HG02973 (cell line): ENCODE measurements at regions not wholly inside any gene's neighbourhood (a gene's known extent, or its start where the extent isn't known, plus 50 kb on each side); places are given as distances from the start of the nearest gene placed in this dataset.

Experiments used
- ATAC-seq: cut with Tn5 transposase; IDR thresholded peaks from one replicate; pipeline ENCODE4 v1.9.1; 2021; ENCODE audit warnings: moderate library complexity; ENCODE audit not compliant: unreplicated experiment

DNA sequence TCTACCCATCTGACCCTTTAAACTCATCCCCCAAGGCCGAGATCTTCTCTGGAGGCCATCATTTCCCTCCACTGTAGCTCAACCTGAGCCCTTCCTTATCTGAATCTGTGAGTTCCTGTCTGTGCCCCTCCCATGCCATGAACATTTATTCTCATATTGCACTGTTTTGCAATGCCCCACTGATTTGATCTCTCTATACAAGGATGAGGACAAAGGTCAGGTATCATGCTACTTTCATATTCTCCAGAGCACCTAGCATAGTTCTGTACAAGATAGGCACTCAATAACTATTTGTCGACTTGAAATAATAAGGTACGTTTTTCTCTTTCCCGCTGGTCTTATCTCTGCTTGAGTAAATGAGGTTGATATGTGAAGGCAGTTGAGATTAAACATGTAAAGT lies 135.5 kb downstream of the KLF5 start:
- no peak for ATAC-seq

DNA sequence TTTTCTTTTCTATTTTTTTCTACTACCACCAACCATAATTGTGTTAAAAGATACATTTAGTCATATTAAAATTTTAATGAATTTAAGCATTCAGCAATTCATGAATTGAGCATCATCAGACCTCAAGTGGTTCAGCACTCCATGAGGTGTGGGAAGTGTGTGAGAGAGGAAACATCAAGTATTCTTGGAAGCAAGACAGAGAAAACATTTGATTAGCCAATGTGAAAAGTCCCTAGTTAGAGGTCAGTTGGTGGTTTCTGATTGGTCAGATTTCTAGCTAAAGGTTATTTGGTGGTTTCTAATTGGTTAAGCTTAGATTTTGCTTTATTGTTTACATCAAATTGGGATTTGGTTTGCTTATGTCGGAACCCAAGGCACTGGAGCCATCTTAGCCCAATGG lies 134.7 kb downstream of the KLF5 start:
- no peak for ATAC-seq

DNA sequence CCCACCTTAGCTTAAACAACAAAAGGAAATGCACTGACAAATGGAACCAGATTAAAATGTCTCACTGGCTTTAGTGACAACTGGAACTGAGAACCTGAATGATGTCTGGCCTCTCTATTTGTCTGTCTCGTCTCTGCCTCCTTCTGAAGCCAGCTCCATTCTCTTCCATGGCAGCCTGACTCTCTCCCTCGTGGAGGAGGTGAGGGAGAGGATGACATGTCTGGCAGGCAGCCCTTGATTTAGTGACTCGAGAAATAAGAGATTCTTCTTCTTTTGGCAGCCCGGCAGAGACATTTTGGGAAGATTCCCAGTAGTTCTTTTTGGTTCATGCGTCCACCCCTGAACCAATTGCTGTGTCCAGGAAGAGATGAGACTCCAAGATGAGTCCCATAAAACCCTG lies 131.7 kb downstream of the KLF5 start:
- ATAC-seq: no peak

DNA sequence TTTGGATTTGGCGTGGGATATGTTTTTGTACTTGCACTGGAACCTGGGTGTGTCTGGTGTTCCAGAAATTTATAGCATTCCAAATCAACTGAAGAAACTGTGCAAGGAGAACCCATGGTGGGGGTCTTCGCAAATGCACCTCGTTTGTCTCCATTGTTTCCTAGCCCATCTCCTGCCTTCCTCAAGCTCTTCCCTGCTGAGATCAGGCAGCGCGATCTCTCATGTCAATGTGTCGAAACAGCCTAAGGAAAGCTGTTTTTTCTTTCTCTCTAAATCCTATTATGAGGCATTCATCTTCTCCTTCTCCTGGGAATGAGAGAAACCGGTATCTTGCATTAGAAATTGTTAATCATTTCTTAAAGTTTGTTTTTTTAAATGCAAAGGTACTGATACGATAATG lies 131.0 kb downstream of the KLF5 start:
- ATAC-seq: no peak

DNA sequence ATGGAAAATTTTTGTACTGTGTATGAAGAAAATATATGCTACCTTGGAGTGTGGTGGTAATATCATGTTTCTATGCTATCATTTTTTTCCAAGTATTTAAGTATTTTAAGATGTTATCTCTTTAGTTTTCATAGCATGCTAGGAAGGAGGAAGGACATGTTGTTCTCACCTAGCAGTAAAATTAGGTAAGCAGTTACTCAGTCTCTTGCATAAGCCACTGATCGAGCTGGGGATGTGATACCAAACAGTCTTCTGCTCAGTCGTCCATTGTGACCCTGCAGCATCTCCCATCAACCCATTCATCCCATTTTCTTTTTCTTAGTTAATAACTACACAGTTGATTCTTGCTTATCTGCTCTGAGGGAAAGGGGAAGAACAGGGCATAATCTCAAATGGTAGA lies 130.6 kb downstream of the KLF5 start:
- no peak for ATAC-seq

DNA sequence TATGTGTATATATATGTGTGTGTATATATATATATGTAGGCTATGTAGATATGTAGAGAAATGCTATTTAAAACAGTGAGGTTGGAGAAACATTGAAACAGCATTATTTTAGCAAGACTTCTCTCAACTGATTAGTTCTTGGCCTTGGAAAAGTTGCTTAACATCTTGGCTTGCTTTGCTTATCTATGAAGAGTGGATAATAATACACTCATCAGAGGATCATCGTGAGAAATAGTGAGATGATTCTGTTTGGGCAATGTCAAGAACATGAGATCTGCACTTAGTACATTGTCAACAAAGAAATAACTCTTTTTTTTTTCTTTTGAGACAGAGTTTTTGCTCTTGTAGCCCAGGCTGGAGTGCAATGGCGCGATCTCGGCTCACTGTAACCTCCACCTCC lies 128.3 kb downstream of the KLF5 start:
- ATAC-seq: no peak

DNA sequence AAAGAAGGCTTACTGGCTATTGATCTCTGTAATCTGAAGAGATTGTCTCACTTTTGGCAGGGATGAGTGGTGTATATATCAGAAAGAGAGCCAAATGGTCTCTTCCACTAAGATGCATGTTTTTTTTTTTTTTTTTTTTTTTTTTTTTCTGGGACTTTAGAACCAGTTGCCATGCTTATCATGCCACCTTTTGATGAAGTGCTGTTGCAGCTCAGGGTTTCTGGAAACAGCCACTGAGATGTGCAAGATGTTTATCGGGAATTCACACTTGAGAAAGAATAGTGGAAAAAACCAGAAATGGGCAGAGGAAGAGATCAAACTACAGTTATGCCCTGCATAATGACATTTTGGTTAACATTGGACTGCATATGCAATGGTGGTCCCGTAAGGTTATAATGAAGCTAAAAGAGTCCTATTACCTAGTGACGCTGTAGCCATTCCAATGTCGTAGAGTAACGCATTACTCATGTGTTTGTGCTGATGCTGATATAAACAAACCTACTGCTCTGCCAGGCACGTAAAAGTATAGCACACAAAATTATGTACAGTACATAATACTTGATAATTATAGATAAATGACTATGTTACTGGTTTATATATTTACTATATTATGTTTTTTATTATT lies 121.0 kb downstream of the KLF5 start:
- no peak for ATAC-seq

DNA sequence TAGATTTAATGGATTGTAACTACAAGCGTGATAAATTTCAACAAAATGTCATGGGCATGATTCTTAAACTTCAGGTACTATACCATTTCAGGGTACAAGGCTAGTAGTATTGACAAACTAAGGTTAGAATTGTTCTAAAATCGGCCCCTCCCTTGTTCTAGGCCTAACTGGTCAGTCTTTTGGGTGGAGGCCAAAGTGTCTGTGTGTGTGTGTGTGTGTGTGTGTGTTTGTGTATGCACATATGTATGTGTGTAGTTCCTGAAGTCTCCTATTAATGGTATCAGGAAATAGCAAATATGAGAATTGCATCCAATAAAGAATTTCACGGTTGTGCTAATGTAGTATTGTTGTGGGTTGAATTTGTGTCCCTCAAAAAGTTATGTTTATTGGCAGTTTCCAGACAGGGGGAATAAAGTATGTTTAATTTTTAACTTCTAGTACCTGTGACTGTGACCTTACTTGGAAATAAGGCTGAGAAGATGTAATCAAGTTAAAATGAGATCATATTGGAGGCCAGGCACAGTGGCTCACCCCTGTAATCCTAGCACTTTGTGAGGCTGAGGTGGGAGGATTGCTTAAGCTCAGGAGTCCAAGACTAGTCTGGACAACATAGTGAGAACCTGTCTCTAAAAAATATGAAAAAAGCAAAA lies 119.2 kb downstream of the KLF5 start:
- ATAC-seq: no peak

DNA sequence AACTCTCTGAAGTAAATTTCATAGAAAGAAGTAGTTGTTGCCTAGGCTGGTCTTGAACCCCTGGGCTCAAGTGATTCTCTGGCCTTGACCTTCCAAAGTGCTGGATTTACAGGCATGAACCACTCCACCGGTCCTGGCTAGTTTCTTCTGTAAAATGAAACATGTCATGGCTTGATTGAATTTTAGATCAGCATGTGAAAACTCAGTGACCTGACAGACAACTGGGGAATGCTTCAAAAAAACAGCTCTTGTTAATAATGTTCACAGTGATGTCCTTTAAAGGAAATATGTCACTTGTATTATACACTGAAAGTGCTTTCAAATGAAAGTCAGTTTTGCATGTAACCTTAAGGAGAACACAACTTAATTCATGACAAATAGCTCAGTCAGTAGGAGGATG lies 118.2 kb downstream of the KLF5 start:
- no peak for ATAC-seq

DNA sequence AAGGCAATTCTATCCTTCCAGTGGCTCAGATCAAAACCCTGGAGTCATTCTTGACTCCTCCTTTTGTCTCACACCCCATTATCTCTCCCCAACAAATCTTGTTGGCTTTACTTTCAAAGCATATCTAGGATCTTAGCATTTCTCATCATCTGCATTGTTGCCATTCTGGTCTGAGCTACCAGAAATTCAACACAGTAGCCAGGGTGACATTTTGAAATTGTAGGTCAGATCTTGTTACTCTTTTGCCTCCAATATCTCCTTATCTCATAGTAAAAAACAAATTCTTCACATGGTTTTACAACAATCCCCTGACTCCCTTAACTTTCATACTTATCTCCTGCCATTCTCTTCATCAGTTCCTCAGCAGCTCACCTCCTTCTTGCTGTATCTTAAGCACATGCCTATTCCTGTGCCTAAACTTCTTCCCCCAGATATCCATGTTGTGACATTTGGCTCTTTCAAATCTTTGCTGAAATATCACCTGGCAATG lies 115.8 kb downstream of the KLF5 start:
- ATAC-seq: no peak

DNA sequence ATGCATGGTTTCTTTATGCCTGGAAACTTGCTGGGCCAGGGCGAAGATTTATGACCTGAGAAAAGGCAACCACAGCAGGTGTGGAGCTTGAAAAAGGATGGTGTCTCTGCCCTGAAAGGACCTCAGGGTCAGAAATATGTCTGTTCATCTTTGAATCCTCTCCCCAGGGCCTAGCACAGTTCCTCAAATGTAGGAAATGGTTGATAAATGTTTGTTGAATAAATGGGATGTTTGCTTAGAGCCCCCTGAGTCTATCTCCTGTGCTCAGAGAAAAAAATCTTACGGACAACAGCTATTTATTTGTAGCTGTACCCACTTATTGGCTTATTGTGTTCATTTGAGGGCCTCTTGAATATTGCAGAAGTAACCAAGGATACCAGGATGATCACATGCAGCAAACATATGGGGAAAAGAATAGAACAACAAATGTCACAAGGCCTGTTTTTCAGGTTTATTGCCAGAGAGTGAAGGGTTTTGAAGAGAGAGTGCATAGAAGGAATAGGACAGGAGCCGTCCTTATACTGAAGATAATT lies 114.5 kb downstream of the KLF5 start:
- no peak for ATAC-seq

DNA sequence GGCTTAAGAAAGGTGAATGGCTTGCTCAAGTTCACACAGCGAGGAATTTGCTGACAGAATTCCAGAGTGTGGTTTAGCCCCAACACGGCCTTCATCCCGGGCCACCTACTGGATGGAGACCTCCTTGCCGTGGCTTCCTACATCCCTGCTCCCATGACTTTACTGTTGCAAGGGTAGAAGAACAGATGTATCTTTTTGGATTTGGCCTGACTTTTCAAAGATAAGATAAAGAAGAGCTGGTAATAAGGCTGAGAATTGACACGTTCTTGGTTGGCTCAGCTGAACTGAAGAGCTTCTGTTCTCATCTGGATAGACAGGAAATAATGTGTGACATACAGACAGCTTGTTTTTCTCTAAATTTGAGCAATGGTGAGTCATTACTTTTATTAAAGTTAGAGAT lies 113.1 kb downstream of the KLF5 start:
- ATAC-seq: no peak

DNA sequence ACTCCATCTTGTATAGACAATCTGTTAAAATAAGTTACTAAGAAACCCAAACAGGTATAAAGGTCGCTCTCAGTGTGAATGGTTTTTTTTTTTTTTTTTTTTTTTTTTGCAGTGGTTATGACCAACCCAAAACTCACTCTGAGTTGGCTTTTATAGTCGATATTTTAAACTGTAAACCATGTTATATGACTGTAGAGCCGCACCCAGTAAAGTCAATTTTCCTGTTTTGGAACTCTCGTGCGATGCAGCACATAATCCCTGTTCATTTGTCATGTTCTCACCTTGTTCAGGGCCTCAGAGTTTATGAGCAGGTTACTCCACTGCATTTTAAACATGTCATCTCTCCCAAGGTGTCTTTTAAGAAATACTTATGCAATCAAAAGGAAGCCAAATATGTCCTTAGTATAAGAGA lies 112.5 kb downstream of the KLF5 start:
- ATAC-seq: no peak

DNA sequence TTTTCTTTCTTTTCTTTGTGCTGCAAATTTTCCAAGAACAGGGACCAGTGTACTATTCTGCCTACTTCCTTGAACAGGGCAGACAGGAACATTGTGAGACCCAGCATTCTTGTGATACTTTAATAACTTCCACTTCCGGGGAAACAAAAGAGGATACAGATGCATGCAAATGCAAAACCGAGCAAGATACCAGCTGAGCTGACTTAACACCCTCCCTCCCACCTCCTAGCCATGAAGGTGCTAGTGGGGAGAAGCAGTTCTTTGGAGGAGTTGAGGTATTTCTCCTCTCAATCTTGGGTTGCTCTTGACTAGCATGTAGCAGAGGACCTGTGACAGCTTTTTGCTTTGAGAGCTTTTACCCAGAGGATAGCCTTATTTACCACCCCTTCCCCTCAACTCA lies 111.2 kb downstream of the KLF5 start:
- no peak for ATAC-seq

DNA sequence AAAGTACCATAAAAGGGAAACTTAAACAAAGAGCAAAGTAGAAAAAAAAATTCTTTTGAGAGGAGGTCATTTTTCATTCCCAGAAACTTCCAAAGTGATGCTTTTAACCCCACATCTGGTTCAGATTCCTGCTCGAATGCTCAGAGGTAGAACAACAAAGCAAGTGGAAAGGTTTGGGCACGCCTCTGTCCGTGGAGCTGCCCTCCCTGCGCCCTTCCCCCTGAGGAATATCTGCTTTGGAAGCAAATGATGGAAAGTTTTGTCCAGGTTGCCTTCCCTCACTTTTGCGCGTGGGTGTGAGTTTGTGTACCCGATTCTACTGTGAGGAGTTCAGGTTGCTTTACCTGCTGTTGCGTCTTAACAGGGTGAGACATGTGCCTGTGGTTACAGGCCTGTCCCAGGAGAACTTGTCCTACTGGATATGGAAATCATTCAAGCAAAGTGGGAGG lies 110.2 kb downstream of the KLF5 start:
- no peak for ATAC-seq

DNA sequence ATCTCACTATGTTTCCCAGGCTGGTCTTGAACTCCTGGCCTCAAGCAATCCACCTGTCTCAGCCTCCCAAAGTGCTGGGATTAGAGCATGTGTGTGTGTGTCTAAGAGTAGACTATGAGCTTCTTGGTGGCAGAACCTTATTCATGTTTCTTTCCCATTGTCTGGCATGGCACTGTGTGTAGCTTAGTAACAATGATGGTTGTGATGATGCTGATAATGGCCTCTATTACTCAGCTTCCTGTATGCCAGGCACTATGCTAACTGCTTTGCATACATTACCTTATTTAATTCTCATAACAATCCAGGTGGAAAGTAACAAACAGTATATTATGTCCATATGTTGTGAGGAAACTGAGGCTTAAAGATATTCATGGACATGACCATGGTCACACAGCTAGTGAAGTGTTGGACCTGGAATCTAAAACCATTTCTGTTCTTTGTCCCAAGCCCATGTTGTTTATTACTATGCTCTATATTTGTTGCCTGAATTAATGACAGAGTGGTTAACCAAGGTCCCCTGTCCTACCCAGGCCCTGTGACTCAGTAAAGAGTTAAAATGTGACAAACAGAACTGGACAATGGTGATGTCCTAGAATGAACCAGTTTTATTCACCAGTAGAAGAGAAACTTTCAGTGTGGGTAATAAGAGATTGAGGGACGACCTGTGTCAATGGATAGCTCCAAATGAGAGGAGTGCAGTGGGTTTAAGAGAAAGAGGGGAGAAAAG lies 109.6 kb downstream of the KLF5 start:
- ATAC-seq: peak; percentile 45

DNA sequence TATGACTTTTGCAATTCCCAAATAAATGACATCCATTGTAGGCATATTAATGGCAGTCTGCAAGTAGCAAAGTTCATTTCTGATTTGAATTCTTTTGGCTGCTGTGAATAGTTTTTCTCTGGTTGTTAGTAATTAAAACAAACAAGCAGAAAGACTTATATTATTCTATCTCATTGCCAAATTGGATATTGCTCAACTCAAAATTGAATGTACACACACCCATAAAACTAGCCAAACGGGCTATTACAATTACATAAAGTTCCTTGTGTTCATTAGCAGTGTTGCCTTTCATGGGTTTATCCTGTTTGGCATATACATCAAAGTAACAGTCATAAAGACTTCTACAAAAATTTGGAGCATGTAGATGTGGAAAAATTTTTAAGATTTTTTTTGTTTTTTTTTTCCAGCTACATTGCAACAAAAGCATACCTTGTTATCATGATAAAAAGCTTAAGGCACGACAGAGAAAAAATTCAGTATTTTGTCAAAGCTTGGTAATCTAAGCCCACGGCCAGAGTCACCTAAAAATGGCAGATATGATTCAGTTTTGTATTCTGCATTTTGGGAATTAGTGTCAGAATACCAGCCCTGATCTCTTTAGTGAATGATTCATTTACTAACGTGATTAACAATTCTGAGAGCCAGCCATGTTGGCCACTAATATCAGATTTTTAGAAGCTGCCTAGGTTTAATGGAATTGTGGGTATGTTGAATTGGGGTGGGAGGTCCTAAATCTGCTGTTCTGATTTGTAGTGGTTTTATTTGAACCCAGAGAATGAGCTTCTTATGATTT lies 108.4 kb downstream of the KLF5 start:
- no peak for ATAC-seq

DNA sequence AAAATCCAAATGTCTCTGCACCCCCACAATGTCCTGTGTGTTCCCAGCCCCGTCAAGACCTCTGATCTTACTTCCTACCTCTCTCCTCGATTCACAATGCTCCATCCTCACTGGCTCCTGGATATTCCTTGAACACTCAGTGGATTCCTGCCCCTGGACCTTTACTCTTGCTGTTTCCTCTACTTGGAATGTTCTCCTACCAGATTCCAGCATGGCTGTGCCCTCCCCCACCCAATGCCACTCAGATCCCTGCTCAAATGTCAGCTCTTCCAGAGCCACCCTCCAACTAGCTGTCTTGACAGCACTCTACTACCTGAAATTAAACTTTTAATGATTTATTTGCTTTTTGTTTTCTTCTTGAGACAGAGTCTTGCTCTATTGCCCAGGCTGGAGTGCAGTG lies 107.4 kb downstream of the KLF5 start:
- ATAC-seq: no peak

DNA sequence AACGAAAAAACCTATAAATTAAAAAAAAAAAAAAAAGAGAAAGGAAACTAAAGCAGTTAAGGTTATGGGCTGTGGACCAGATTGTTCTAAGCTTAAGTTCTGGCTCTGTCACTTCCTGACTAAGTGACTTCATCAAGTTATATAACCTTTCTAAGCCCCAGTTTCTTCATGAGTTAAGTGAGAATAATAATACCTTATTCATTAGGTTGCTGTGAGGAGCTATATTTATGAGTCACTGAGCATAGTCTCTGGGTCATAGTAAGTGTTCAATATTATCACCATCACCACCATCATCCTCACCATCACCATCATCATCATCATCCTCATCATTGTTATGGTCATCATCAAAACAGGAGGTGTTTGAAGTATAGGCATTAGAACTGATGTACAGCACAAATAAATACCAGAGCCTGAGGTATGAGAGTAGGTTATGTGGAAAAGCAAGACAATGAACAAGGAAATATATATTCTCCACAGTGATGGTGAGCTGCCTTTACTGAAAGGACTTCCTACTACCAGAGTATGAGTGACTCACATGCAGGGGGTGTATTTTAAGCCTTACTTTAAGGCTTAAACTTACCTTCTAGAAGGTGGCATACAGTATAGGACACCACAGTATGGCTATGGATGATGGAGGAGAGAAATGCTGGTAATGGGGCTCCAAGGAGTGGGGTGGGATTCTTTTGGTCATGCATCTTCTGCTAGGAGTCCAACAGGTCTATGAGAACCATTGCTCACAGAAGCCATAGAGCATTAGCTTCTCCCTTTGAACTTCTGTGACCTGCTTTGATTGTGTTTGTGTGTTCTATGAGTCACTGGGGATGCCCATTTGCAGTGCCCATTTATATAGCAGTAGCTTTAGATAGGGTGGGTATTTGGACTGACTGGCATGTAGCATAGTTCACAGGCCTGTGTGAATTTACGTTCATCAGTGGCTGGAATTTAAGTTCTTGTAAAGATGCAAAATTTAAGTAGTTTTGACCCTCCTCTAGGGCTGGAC lies 104.4 kb downstream of the KLF5 start:
- ATAC-seq: no peak
